GM23338 (cell line): ENCODE measurements at regions not wholly inside any gene's neighbourhood (a gene's known extent, or its start where the extent isn't known, plus 50 kb on each side); places are given as distances from the start of the nearest gene placed in this dataset.

Experiments
- ATAC-seq: fragments of 200-7000 bp; cut with Tn5 transposase; 3 replicates; pipeline ENCODE4 v1.9.1; 2020
- DNase-seq: peaks from one replicate; pipeline ENCODE4 v3.0.0-alpha.2; 2015; ENCODE audit warnings: low spot score
- H2AFZ ChIP-seq: fragments of 200-600 bp; sonication (generic); 2 replicates; pipeline ENCODE4 v1.8.0; 2016; ENCODE audit warnings: antibody characterized with exemption, mild to moderate bottlenecking, moderate library complexity
- H3F3A ChIP-seq: fragments of 200-600 bp; sonication (generic); replicated peaks from 2 replicates; pipeline ENCODE4 v1.8.0; 2017; ENCODE audit warnings: antibody characterized with exemption, mixed run types, low read depth
- H3K27ac ChIP-seq: fragments of 200-600 bp; sonication (generic); 2 replicates; pipeline ENCODE4 v1.6.1; 2016; ENCODE audit warnings: low read depth
- H3K27me3 ChIP-seq: fragments of 200-600 bp; sonication (generic); 2 replicates; pipeline ENCODE4 v1.8.0; 2016; ENCODE audit warnings: mild to moderate bottlenecking, mixed run types, moderate library complexity; ENCODE audit not compliant: insufficient read depth
- H3K36me3 ChIP-seq: fragments of 200-600 bp; sonication (generic); 2 replicates; pipeline ENCODE4 v1.8.0; 2016; ENCODE audit warnings: mild to moderate bottlenecking; ENCODE audit not compliant: insufficient read depth
- H3K4me1 ChIP-seq: fragments of 200-600 bp; sonication (generic); 2 replicates; pipeline ENCODE4 v1.8.0; 2016; ENCODE audit warnings: mild to moderate bottlenecking, moderate library complexity; ENCODE audit not compliant: insufficient read depth
- H3K4me2 ChIP-seq: fragments of 200-600 bp; sonication (generic); 2 replicates; pipeline ENCODE4 v1.7.1; 2017; ENCODE audit warnings: mixed run types
- H3K4me3 ChIP-seq: fragments of 200-600 bp; sonication (generic); 2 replicates; pipeline ENCODE4 v1.6.1; 2016; ENCODE audit warnings: mixed run types
- H3K79me2 ChIP-seq: fragments of 200-600 bp; sonication (generic); replicated peaks from 2 replicates; pipeline ENCODE4 v1.8.0; 2017; ENCODE audit warnings: mild to moderate bottlenecking; ENCODE audit not compliant: insufficient read depth
- H3K9me2 ChIP-seq: fragments of 200-600 bp; sonication (generic); 2 replicates; pipeline ENCODE4 v1.8.0; 2017; ENCODE audit not compliant: insufficient read depth
- H4K20me1 ChIP-seq: fragments of 200-600 bp; sonication (generic); replicated peaks from 2 replicates; pipeline ENCODE4 v1.8.0; 2017; ENCODE audit warnings: mild to moderate bottlenecking; ENCODE audit not compliant: insufficient read depth
- H3K27ac Mint-ChIP-seq: 2 replicates; pipeline ENCODE4 v1.8.0; 2020; ENCODE audit warnings: inconsistent platforms, mild to moderate bottlenecking, moderate library complexity, mixed read lengths
- H3K27me3 Mint-ChIP-seq: 3 replicates; pipeline ENCODE4 v1.8.0; 2022; ENCODE audit warnings: low read depth, mild to moderate bottlenecking, moderate library complexity, mixed read lengths, inconsistent platforms; ENCODE audit not compliant: insufficient read depth, poor library complexity
- H3K36me3 Mint-ChIP-seq: 3 replicates; pipeline ENCODE4 v1.8.0; 2021; ENCODE audit warnings: low read depth, mild to moderate bottlenecking, inconsistent platforms, moderate library complexity, mixed read lengths
- H3K4me1 Mint-ChIP-seq: 3 replicates; pipeline ENCODE4 v1.8.0; 2020; ENCODE audit warnings: mild to moderate bottlenecking, inconsistent platforms, mixed read lengths
- H3K4me3 Mint-ChIP-seq: 3 replicates; pipeline ENCODE4 v1.8.0; 2021; ENCODE audit warnings: moderate library complexity, mild to moderate bottlenecking, inconsistent platforms, mixed read lengths
- H3K9me3 Mint-ChIP-seq: 3 replicates; pipeline ENCODE4 v1.8.0; 2020; ENCODE audit warnings: moderate library complexity, mild to moderate bottlenecking, inconsistent platforms, mixed read lengths
- EZH2 ChIP-seq: fragments of 200-600 bp; sonication (generic); IDR thresholded peaks from one replicate; pipeline ENCODE4 v1.8.0; 2017; ENCODE audit warnings: antibody characterized with exemption, mild to moderate bottlenecking, low read depth; ENCODE audit not compliant: unreplicated experiment
- EZH2phosphoT487 ChIP-seq: fragments of 200-600 bp; sonication (generic); IDR thresholded peaks from one replicate; pipeline ENCODE4 v1.8.1; 2018; ENCODE audit warnings: antibody characterized with exemption; ENCODE audit not compliant: unreplicated experiment
- POLR2AphosphoS5 ChIP-seq: IDR thresholded peaks from 2 replicates; pipeline ENCODE4 v1.6.1; 2016; ENCODE audit warnings: antibody characterized with exemption, low read depth
- STAT1 ChIP-seq: IDR thresholded peaks from one replicate; pipeline ENCODE4 v1.6.1; 2016; ENCODE audit warnings: antibody characterized with exemption; ENCODE audit not compliant: unreplicated experiment
- TF ChIP-seq, protein P1 (sequence below): fragments of 250-450 bp; sonication (Bioruptor Pico); IDR thresholded peaks from 2 replicates; pipeline ENCODE4 v1.5.0; 2020; ENCODE audit warnings: mild to moderate bottlenecking, moderate library complexity
- TF ChIP-seq, protein P2 (sequence below): IDR thresholded peaks from 2 replicates; pipeline ENCODE4 v1.6.1; 2016; ENCODE audit warnings: antibody characterized with exemption
- TF ChIP-seq, protein P3 (sequence below): IDR thresholded peaks from one replicate; pipeline ENCODE4 v1.6.1; 2018; ENCODE audit warnings: antibody characterized with exemption; ENCODE audit not compliant: unreplicated experiment

DNA sequence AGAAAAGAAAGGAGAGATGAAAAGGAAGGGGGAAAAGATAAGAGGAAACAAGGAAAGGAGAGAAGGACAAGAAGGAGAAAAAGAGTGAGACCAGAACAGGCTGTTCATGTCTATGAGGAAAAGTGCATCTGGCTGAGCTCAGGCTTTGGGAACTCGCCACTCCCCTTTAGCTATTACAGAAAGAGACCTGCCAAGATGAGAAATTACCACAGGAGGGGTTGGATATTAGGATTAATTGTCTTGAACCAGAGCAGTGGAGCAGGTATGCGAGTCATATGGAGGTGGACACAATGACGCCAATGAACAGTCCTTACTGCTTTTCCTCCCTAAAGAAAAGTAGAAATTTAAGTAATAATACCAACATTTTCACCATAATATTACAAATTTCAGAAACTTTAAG lies 577.0 kb upstream of the ARRDC4 start:
- H3K4me3 Mint-ChIP-seq = no peak overlapping the region
- no peaks in the 10 kb centered on the region for H3K9me3 Mint-ChIP-seq

More for the DNA sequence above, 577.0 kb upstream of the ARRDC4 start:
- H3K79me2 ChIP-seq = no peaks in the 10 kb centered on the region
- no peak overlapping the region for H3K4me2 ChIP-seq
- no peak for ATAC-seq
- H3K4me3 ChIP-seq = no peak overlapping the region
- no peaks in the 10 kb centered on the region for H3F3A ChIP-seq
- no peak overlapping the region for H2AFZ ChIP-seq
- H3K27me3 ChIP-seq = no peaks in the 10 kb centered on the region
- no peak for DNase-seq
- H3K9me2 ChIP-seq = no peaks in the 10 kb centered on the region
- Mint-ChIP-seq H3K27ac (no peak overlapping the region), H3K36me3 (no peaks in the 10 kb centered on the region), H3K4me1 (peaks cover 16% of the 10 kb centered on the region), H3K27me3 (peaks cover 2% of the 10 kb centered on the region)
- TF ChIP-seq POLR2AphosphoS5 (no peak), STAT1 (no peak), EZH2phosphoT487 (no peak), EZH2 (no peak)
- TF ChIP-seq, protein P1, sequence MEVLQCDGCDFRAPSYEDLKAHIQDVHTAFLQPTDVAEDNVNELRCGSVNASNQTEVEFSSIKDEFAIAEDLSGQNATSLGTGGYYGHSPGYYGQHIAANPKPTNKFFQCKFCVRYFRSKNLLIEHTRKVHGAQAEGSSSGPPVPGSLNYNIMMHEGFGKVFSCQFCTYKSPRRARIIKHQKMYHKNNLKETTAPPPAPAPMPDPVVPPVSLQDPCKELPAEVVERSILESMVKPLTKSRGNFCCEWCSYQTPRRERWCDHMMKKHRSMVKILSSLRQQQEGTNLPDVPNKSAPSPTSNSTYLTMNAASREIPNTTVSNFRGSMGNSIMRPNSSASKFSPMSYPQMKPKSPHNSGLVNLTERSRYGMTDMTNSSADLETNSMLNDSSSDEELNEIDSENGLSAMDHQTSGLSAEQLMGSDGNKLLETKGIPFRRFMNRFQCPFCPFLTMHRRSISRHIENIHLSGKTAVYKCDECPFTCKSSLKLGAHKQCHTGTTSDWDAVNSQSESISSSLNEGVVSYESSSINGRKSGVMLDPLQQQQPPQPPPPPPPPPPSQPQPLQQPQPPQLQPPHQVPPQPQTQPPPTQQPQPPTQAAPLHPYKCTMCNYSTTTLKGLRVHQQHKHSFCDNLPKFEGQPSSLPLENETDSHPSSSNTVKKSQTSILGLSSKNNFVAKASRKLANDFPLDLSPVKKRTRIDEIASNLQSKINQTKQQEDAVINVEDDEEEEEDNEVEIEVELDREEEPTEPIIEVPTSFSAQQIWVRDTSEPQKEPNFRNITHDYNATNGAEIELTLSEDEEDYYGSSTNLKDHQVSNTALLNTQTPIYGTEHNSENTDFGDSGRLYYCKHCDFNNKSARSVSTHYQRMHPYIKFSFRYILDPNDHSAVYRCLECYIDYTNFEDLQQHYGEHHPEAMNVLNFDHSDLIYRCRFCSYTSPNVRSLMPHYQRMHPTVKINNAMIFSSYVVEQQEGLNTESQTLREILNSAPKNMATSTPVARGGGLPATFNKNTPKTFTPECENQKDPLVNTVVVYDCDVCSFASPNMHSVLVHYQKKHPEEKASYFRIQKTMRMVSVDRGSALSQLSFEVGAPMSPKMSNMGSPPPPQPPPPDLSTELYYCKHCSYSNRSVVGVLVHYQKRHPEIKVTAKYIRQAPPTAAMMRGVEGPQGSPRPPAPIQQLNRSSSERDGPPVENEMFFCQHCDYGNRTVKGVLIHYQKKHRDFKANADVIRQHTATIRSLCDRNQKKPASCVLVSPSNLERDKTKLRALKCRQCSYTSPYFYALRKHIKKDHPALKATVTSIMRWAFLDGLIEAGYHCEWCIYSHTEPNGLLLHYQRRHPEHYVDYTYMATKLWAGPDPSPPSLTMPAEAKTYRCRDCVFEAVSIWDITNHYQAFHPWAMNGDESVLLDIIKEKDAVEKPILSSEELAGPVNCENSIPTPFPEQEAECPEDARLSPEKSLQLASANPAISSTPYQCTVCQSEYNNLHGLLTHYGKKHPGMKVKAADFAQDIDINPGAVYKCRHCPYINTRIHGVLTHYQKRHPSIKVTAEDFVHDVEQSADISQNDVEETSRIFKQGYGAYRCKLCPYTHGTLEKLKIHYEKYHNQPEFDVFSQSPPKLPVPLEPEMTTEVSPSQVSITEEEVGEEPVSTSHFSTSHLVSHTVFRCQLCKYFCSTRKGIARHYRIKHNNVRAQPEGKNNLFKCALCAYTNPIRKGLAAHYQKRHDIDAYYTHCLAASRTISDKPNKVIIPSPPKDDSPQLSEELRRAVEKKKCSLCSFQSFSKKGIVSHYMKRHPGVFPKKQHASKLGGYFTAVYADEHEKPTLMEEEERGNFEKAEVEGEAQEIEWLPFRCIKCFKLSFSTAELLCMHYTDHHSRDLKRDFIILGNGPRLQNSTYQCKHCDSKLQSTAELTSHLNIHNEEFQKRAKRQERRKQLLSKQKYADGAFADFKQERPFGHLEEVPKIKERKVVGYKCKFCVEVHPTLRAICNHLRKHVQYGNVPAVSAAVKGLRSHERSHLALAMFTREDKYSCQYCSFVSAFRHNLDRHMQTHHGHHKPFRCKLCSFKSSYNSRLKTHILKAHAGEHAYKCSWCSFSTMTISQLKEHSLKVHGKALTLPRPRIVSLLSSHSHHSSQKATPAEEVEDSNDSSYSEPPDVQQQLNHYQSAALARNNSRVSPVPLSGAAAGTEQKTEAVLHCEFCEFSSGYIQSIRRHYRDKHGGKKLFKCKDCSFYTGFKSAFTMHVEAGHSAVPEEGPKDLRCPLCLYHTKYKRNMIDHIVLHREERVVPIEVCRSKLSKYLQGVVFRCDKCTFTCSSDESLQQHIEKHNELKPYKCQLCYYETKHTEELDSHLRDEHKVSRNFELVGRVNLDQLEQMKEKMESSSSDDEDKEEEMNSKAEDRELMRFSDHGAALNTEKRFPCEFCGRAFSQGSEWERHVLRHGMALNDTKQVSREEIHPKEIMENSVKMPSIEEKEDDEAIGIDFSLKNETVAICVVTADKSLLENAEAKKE (CRISPR knock-in tag) = no peak
- TF ChIP-seq, protein P2, sequence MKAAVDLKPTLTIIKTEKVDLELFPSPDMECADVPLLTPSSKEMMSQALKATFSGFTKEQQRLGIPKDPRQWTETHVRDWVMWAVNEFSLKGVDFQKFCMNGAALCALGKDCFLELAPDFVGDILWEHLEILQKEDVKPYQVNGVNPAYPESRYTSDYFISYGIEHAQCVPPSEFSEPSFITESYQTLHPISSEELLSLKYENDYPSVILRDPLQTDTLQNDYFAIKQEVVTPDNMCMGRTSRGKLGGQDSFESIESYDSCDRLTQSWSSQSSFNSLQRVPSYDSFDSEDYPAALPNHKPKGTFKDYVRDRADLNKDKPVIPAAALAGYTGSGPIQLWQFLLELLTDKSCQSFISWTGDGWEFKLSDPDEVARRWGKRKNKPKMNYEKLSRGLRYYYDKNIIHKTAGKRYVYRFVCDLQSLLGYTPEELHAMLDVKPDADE = no peak
- TF ChIP-seq, protein P3, sequence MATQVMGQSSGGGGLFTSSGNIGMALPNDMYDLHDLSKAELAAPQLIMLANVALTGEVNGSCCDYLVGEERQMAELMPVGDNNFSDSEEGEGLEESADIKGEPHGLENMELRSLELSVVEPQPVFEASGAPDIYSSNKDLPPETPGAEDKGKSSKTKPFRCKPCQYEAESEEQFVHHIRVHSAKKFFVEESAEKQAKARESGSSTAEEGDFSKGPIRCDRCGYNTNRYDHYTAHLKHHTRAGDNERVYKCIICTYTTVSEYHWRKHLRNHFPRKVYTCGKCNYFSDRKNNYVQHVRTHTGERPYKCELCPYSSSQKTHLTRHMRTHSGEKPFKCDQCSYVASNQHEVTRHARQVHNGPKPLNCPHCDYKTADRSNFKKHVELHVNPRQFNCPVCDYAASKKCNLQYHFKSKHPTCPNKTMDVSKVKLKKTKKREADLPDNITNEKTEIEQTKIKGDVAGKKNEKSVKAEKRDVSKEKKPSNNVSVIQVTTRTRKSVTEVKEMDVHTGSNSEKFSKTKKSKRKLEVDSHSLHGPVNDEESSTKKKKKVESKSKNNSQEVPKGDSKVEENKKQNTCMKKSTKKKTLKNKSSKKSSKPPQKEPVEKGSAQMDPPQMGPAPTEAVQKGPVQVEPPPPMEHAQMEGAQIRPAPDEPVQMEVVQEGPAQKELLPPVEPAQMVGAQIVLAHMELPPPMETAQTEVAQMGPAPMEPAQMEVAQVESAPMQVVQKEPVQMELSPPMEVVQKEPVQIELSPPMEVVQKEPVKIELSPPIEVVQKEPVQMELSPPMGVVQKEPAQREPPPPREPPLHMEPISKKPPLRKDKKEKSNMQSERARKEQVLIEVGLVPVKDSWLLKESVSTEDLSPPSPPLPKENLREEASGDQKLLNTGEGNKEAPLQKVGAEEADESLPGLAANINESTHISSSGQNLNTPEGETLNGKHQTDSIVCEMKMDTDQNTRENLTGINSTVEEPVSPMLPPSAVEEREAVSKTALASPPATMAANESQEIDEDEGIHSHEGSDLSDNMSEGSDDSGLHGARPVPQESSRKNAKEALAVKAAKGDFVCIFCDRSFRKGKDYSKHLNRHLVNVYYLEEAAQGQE = no peak
- H3K27ac ChIP-seq = no peak overlapping the region
- 0 out of 2 replicates have a peak, but pooled peaks cover 5% of the 10 kb centered on the region for H4K20me1 ChIP-seq
- peaks cover 10% of the 10 kb centered on the region for H3K4me1 ChIP-seq
- H3K36me3 ChIP-seq = no peaks in the 10 kb centered on the region
